ENCODE measurements at regions not wholly inside any gene's neighbourhood (a gene's known extent, or its start where the extent isn't known, plus 50 kb on each side); places are given as distances from the start of the nearest gene placed in this dataset.

DNA sequence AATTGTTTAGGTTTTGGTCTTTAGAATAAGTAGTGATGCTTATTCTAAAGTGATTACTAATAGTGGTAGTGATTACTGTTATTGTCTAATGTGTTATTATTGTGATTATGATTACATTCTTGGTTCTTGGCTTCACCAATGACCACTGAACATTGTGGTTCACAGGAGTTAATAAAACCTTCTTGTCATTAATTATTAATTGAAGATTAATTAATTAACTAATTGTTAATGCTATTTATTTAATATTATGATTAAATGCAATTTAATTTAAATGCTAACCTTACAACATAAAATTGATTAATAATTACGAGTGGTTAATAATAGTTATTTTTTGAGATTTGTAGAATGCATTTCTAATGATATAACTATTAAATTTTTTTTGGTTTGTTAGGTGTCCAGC, 747.7 kb upstream of the POM121L12 start:
- no peaks in the 10 kb centered on the region for H3K9me2 ChIP-seq (replicated peaks; ENCODE audit: insufficient read depth, low read length)
- H2AFZ ChIP-seq (ENCODE audit: low read depth, low read length, severe bottlenecking) = no peak overlapping the region
- H3K27ac ChIP-seq (ENCODE audit: low read depth, low read length) = no peak overlapping the region
- H3K4me3 ChIP-seq (ENCODE audit: insufficient read depth, low read length, poor library complexity, severe bottlenecking) = no peak overlapping the region
- no peaks in the 10 kb centered on the region for H3K36me3 ChIP-seq (ENCODE audit: low read length)
- H3K79me2 ChIP-seq (ENCODE audit: insufficient read depth, low read length) = no peaks in the 10 kb centered on the region
- no peak overlapping the region for H3K4me2 ChIP-seq (ENCODE audit: low read depth, low read length, poor library complexity, severe bottlenecking)
- H4K20me1 ChIP-seq (ENCODE audit: low read depth, low read length) = no peaks in the 10 kb centered on the region
- H3K9ac ChIP-seq (ENCODE audit: low read length) = no peak overlapping the region
- H3K27me3 ChIP-seq (ENCODE audit: low read length) = no peaks in the 10 kb centered on the region; the same call in 1 of the 2 replicates
- H3F3A ChIP-seq (ENCODE audit: insufficient read depth) = no peaks in the 10 kb centered on the region
- no peaks in the 10 kb centered on the region for H3K9me3 ChIP-seq (ENCODE audit: insufficient read depth, low read length)
- TF ChIP-seq EZH2phosphoT487 (conservative IDR thresholded peaks at IDR 0.05; ENCODE audit: low read length) = no peak
- TF ChIP-seq, protein P1, sequence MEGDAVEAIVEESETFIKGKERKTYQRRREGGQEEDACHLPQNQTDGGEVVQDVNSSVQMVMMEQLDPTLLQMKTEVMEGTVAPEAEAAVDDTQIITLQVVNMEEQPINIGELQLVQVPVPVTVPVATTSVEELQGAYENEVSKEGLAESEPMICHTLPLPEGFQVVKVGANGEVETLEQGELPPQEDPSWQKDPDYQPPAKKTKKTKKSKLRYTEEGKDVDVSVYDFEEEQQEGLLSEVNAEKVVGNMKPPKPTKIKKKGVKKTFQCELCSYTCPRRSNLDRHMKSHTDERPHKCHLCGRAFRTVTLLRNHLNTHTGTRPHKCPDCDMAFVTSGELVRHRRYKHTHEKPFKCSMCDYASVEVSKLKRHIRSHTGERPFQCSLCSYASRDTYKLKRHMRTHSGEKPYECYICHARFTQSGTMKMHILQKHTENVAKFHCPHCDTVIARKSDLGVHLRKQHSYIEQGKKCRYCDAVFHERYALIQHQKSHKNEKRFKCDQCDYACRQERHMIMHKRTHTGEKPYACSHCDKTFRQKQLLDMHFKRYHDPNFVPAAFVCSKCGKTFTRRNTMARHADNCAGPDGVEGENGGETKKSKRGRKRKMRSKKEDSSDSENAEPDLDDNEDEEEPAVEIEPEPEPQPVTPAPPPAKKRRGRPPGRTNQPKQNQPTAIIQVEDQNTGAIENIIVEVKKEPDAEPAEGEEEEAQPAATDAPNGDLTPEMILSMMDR (IDR thresholded peaks at IDR 0.05; ENCODE audit: insufficient read depth, low read length, poor library complexity, severe bottlenecking) = no peak

DNA sequence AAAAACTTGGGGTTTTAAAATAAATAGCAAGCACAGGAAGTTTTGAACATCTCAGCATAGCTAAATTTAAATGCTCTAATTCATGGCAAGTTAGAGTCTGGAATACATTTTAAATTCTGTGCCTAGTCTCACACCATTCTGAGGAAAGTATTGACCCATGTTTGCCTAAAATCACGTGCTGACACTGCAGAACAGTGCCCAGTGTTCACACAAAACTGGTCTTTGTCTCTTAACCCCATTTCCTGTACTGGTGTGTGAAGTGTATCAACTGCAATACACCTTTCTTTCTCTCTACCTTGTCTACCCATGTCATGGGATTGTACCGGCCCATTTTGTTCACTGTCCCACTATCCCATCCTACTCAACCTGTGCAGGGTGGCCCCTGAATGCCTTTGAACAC, 749.7 kb upstream of the POM121L12 start:
- H3F3A ChIP-seq (ENCODE audit: insufficient read depth) = no peaks in the 10 kb centered on the region
- no peak overlapping the region for H3K27ac ChIP-seq (ENCODE audit: low read depth, low read length)
- no peaks in the 10 kb centered on the region for H3K36me3 ChIP-seq (ENCODE audit: low read length)
- no peaks in the 10 kb centered on the region for H3K79me2 ChIP-seq (ENCODE audit: insufficient read depth, low read length)
- no peaks in the 10 kb centered on the region for H3K27me3 ChIP-seq (ENCODE audit: low read length)
- H3K4me3 ChIP-seq (ENCODE audit: insufficient read depth, low read length, poor library complexity, severe bottlenecking) = no peak overlapping the region
- H3K9me3 ChIP-seq (ENCODE audit: insufficient read depth, low read length) = no peaks in the 10 kb centered on the region
- H3K9ac ChIP-seq (ENCODE audit: low read length) = no peak overlapping the region
- no peaks in the 10 kb centered on the region for H4K20me1 ChIP-seq (ENCODE audit: low read depth, low read length)
- TF ChIP-seq EZH2phosphoT487 (conservative IDR thresholded peaks at IDR 0.05; ENCODE audit: low read length) = no peak
- TF ChIP-seq, protein P1 (IDR thresholded peaks at IDR 0.05; ENCODE audit: insufficient read depth, low read length, poor library complexity, severe bottlenecking) = no peak
- H3K9me2 ChIP-seq (replicated peaks; ENCODE audit: insufficient read depth, low read length) = no peaks in the 10 kb centered on the region
- no peak overlapping the region for H3K4me2 ChIP-seq (ENCODE audit: low read depth, low read length, poor library complexity, severe bottlenecking)
- no peak overlapping the region for H2AFZ ChIP-seq (ENCODE audit: low read depth, low read length, severe bottlenecking)

DNA sequence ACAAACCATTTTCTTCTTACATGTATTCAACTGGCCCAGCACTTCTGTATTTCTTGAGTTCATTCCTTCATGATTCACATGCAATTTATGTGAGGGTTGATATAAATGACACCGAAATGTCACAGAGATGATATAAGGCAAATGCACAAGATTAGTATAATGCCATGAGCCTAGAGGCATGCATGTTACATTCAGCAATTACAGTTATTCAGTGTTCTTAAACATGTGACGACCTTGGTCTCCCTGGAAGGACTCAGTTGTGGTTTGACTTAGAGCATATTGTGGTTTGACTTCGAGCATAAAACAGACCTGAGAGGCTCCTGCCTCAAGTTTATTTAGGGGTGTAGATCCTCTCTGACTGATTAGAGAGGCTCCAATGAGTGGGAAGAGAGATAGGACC, 752.1 kb upstream of the POM121L12 start:
- H3K9ac ChIP-seq (ENCODE audit: low read length) = no peak overlapping the region
- no peaks in the 10 kb centered on the region for H3K36me3 ChIP-seq (ENCODE audit: low read length)
- H3K4me2 ChIP-seq (ENCODE audit: low read depth, low read length, poor library complexity, severe bottlenecking) = no peak overlapping the region
- no peaks in the 10 kb centered on the region for H3K9me2 ChIP-seq (replicated peaks; ENCODE audit: insufficient read depth, low read length)
- TF ChIP-seq EZH2phosphoT487 (conservative IDR thresholded peaks at IDR 0.05; ENCODE audit: low read length) = no peak
- TF ChIP-seq, protein P1 (IDR thresholded peaks at IDR 0.05; ENCODE audit: insufficient read depth, low read length, poor library complexity, severe bottlenecking) = no peak
- H3K4me3 ChIP-seq (ENCODE audit: insufficient read depth, low read length, poor library complexity, severe bottlenecking) = no peak overlapping the region
- H4K20me1 ChIP-seq (ENCODE audit: low read depth, low read length) = no peaks in the 10 kb centered on the region
- no peaks in the 10 kb centered on the region for H3K9me3 ChIP-seq (ENCODE audit: insufficient read depth, low read length)
- H3F3A ChIP-seq (ENCODE audit: insufficient read depth) = no peaks in the 10 kb centered on the region
- no peaks in the 10 kb centered on the region for H3K79me2 ChIP-seq (ENCODE audit: insufficient read depth, low read length)
- H3K27me3 ChIP-seq (ENCODE audit: low read length) = no peaks in the 10 kb centered on the region
- no peak overlapping the region for H2AFZ ChIP-seq (ENCODE audit: low read depth, low read length, severe bottlenecking)
- no peak overlapping the region for H3K27ac ChIP-seq (ENCODE audit: low read depth, low read length)
